GM10248 (cell line): ENCODE measurements at regions not wholly inside any gene's neighbourhood (a gene's known extent, or its start where the extent isn't known, plus 50 kb on each side); places are given as distances from the start of the nearest gene placed in this dataset.

ENCODE experiments used
- CTCF ChIA-PET: fragments of 300-600 bp; sonication (Branson Sonifier 250); formaldehyde crosslinking; extraction: SDS; loops from one replicate; lab custom pipeline; 2021; ENCODE audit warnings: antibody characterized with exemption; lab: Yijun Ruan, JAX
- POLR2A ChIA-PET: fragments of 350-650 bp; sonication (Branson Sonifier 250); formaldehyde crosslinking; extraction: SDS; loops from one replicate; lab custom pipeline; 2020; ENCODE audit warnings: antibody characterized with exemption; lab: Yijun Ruan, JAX
- DNase-seq: peaks from one replicate; pipeline ENCODE4 v3.0.0; 2012; ENCODE audit errors: extremely low spot score
- TF ChIP-seq, protein P1 (sequence below): IDR thresholded peaks from 2 replicates; pipeline ENCODE4 v1.5.1; 2012; ENCODE audit warnings: mild to moderate bottlenecking, low read depth; ENCODE audit errors: extremely low read depth, missing control alignments, control extremely low read depth

DNA sequence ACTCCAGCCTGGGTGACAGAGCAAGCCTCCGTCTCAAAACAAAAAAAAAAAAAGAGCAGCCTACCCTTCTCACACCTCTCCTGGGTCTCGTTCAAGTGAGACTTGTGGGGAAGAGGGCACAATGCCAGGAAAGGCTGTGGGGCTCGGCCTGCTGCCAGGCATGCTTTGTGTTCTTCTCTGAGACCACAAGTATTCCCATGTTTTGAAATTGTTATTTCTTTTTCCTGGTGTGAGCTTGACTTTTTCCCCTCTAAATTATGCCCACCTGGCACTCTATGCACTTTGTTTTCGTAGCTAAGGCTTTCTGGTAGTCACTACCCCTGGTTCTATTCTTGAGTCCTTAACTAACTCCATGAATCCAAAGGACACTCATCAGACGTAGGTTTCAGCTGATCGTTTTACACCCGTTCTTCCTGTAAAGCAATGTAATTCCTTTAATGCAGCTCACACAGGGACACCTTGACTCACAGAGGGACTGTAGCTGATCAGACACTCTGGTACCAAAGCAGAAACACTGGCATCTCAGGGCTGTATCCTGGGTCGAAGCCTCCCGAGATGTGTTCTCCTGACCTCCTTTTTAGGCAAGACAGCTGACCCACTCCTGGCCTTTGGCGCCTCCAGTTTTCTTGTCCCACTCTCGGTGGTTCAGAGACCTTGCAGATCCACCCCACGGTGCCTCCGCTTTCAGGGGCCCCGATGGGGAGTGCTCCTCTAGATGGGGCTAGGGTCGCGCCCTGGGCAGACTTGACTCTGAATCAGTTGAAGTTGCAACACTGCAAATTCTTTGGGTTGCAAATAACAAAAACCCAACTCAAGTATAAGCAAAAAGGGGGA lies 193.3 kb upstream of the AGAP1 start:
- ChIA-PET POLR2A (no interaction called here), CTCF (no interaction called here)
- DNase-seq: no peak
- TF ChIP-seq, protein P1, sequence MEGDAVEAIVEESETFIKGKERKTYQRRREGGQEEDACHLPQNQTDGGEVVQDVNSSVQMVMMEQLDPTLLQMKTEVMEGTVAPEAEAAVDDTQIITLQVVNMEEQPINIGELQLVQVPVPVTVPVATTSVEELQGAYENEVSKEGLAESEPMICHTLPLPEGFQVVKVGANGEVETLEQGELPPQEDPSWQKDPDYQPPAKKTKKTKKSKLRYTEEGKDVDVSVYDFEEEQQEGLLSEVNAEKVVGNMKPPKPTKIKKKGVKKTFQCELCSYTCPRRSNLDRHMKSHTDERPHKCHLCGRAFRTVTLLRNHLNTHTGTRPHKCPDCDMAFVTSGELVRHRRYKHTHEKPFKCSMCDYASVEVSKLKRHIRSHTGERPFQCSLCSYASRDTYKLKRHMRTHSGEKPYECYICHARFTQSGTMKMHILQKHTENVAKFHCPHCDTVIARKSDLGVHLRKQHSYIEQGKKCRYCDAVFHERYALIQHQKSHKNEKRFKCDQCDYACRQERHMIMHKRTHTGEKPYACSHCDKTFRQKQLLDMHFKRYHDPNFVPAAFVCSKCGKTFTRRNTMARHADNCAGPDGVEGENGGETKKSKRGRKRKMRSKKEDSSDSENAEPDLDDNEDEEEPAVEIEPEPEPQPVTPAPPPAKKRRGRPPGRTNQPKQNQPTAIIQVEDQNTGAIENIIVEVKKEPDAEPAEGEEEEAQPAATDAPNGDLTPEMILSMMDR: no peak

DNA sequence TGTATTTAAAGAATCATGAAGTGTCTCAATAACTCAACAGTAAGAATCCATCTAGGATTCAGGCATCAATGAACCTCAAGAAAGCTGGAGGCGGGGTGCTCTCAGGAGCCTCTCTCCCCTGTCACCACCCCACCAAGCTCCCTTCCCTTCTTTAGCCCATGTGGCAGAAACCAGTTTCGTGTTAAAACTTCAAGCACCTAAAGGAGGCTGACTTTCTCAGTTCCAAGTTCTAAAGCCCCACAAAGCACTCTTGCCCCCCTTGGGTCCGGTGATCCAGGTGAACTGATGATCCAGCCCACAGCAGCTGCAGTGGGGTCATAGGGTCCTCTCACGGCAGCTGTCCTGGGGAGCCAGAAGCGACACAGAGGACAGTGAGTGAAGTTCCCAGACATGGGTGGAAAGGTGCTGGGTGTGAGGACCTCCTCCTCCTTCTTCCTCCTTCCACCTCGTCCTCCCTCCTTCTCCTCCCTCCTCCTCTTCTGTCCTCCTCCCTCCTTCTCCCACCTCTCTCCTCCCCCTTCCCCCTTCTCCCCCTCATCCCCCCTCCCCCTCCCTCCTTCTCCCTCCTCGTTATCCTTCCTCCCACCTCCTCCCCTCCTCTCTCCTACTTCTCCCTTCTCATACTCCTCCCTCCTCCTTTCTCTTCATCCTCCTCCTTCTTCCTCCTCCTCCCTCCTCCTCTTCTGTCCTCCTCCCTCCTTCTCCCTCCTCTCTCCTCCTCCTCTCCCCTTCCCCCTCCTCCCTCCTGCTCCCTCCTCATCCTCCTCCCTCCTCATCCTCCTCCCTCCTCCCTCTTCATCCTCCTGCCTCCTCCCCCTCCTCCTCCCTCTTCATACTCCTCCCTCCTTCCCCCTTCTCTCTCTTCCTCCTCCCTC lies 192.4 kb upstream of the AGAP1 start:
- CTCF ChIA-PET: no interaction called here
- TF ChIP-seq, protein P1: no peak
- DNase-seq: no peak
- POLR2A ChIA-PET: no interaction called here

DNA sequence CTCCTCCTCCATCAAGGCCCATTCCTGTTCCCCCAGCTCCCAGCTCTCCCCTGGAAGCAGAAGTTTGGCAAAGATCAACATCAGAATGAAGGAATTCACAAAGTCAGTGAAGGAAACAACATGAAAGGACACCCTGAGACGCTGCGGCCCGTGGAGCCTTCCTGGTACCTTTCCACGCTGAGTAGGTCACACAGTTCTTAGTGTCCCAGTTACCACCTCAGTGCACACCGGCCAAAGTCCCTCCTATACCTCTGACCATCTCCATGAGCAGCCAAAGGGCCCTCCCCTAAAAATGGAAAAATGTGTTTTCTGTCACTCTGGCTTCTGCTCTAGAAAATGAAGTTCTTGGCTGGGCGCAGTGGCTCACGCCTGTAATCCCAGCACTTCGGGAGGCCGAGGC lies 191.6 kb upstream of the AGAP1 start:
- CTCF ChIA-PET: no interaction called here

DNA sequence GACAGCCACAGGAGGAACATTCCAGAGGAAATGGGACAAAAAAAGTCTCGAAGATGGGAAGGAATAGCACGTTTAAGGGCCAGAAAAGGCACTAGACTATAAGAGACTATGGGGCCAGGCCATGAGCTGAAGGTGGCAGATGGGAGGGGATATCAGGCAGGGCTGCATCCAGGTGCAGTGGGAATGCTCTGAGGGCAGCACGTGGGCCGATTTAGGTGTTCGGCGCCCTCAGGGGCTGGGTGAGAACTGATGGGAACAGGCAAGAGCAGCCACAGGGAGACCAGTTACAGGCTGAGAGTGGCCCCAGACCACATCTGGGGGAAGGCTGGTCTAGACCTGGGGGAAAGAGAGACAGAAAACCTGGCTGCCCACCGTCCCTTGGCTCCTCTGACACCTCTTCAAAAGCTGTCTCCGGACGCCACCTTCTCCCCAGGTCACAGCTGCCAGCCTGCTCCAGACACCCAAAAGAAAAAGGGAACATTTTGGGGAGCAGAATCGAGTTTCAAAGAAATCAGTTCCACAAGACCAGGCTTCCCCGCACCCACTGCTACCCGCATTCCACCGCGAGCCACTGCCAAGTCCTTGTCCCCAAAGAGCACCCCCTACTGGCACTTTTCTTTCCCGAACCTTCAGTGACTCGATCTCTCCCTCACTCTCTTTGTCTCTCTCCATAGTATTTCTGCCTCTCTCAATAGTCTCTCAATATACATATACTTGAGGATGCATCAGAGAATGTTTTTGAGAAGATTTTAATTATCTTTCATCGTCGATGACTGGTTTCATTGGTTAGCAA lies 190.1 kb upstream of the AGAP1 start:
- TF ChIP-seq, protein P1: no peak
- no peak for DNase-seq
- POLR2A ChIA-PET: no interaction called here
- CTCF ChIA-PET: no interaction called here

More for the DNA sequence above, 191.6 kb upstream of the AGAP1 start:
- POLR2A ChIA-PET: no interaction called here
- TF ChIP-seq, protein P1: no peak
- no peak for DNase-seq

DNA sequence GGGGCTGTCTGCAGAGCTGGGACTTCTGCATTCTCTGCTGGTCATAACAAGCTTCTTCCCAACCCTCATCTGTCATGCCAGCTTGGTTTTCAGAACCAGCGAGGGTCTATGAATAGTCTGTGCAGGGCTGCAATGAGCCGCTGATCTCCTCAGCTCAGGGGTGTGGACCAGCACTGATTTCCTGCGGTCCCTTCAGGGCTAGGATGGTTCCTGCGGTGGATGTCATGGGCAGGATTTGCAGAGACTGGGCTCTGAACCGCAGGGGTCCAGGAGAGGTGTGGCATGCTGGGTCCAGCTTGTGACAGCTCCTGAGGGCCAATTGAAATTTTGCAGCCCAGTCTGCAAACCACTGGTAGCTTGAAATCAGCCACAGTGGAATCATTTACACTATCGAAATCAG lies 188.2 kb upstream of the AGAP1 start:
- TF ChIP-seq, protein P1: no peak
- no peak for DNase-seq
- POLR2A ChIA-PET: no interaction called here
- CTCF ChIA-PET: no interaction called here

DNA sequence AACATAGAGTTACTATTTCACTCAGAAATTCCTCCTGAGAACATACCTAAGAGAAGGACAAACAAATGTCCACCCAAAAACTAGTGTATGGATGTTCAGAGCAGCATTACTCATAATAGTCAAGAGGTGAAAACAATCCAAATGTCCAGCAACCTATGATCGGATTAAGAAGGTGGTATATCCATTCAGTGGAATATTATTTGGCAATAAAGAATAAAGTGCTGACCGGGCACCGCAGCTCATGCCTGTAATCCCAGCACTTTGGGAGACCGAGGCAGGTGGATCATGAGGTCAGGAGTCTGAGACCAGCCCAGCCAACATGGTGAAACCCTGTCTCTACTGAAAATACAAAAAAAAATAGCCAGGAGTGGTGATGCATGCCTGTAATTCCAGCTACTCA lies 182.8 kb upstream of the AGAP1 start:
- ChIA-PET POLR2A (no interaction called here), CTCF (interaction anchor here (1.3 kb wide), 1 partner anchor 27 kb away, joined by 3 read pairs; no protein-coding TSS in a partner anchor)
- TF ChIP-seq, protein P1: no peak
- DNase-seq: no peak
